Breast epithelium (tissue), 4 donors: ENCODE measurements at regions not wholly inside any gene's neighbourhood (a gene's known extent, or its start where the extent isn't known, plus 50 kb on each side); places are given as distances from the start of the nearest gene placed in this dataset.
"Not testable (repeated sequence)": the region's sequence is repeated elsewhere in the genome, so short reads cannot be mapped to it uniquely, and the experiment has no call there.

Experiments used
- DNase-seq, 2 donors: peaks; one replicate each; pipeline ENCODE4 v3.0.0-alpha.2; 2019; ENCODE audit warnings: low spot score in 2 of 2
- H3K27ac ChIP-seq, 2 donors: fragments of 200-600 bp; sonication (generic) in 1 of 2; one replicate each; pipeline ENCODE4 v1.5.1; 2016 to 2019; ENCODE audit warnings: mild to moderate bottlenecking in 1 of 2
- H3K27me3 ChIP-seq, 2 donors: fragments of 200-600 bp; sonication (generic) in 1 of 2; one replicate each; pipeline versions ENCODE4 v1.5.1 to v1.6.0; 2017 to 2019; ENCODE audit warnings: control low read depth in 1 of 2, mild to moderate bottlenecking in 1 of 2
- H3K36me3 ChIP-seq: fragments of 200-600 bp; one replicate; pipeline ENCODE4 v1.5.1; 2019
- H3K4me1 ChIP-seq, 2 donors: fragments of 200-600 bp; sonication (generic); one replicate each; pipeline ENCODE4 v1.5.1; 2016 to 2019; ENCODE audit warnings: control low read depth in 1 of 2
- H3K4me3 ChIP-seq, 3 donors: fragments of 200-600 bp; sonication (generic); 1 replicate in 2 of 3; 2 replicates in 1 of 3; pipeline ENCODE4 v1.5.1; 2016 to 2019; ENCODE audit warnings: mild to moderate bottlenecking in 3 of 3, moderate library complexity in 2 of 3
- H3K9me3 ChIP-seq, 2 donors: fragments of 200-600 bp; sonication (generic) in 1 of 2; one replicate each; pipeline ENCODE4 v1.5.1; 2016 to 2019; ENCODE audit warnings: control low read depth in 1 of 2
- CTCF ChIP-seq, 3 donors: fragments of 450-650 bp; IDR thresholded peaks; one replicate each; pipeline ENCODE4 v1.5.1; 2016 to 2017; ENCODE audit warnings: antibody characterized with exemption in 3 of 3, mild to moderate bottlenecking in 3 of 3, moderate library complexity in 3 of 3
- POLR2A ChIP-seq: fragments of 450-650 bp; IDR thresholded peaks from one replicate; pipeline ENCODE4 v1.6.1; 2016; ENCODE audit warnings: antibody characterized with exemption, mild to moderate bottlenecking, moderate library complexity
- POLR2AphosphoS5 ChIP-seq, 3 donors: sonication (generic); formaldehyde crosslinking; IDR thresholded peaks; one replicate each; pipeline ENCODE4 v1.6.1; 2017; ENCODE audit warnings: antibody characterized with exemption in 3 of 3
- intact Hi-C: fragments of 100-400 bp; cut with DNase I; formaldehyde crosslinking; loops from one replicate; pipeline ENCODE4 v1.15.1; 2023; ENCODE audit warnings: low total_unique reads

DNA sequence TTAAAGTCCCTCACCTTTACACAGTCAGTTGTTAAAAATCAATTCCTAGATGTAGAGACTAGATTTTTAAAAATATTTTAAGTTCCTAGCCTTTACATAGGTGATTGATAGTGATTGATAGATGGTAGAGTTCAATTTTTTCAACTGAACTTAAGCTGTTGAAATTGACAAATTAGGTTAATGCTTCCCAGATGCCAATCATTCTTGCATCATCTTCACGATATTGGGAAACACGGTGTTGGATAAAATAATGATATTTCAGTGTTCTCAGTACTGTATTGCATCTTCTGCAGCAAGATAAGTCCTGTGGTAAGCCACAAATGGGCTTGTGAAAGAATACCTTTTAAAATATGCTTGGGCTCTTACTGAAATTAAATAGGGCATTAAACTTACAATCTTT is 667.6 kb downstream of the STK39 start:
- Histone ChIP-seq H3K27me3 (no peaks in the 10 kb centered on the region), H3K27ac (no peak overlapping the region), H3K9me3 (no peaks in the 10 kb centered on the region), H3K36me3 (no peaks in the 10 kb centered on the region), H3K4me3 (no peak overlapping the region), H3K4me1 (no peaks in the 10 kb centered on the region)
- intact Hi-C loops = no loop called here
- TF ChIP-seq CTCF (IDR thresholded peaks at IDR 0.05) (no peak), POLR2A (no peak), POLR2AphosphoS5 (IDR thresholded peaks at IDR 0.05) (no peak)
- no peak for DNase-seq

- H3K4me3 ChIP-seq = no peak overlapping the region
- TF ChIP-seq POLR2AphosphoS5 (IDR thresholded peaks at IDR 0.05) (no peak), POLR2A (no peak), CTCF (IDR thresholded peaks at IDR 0.05) (no peak)
- no peak for DNase-seq
- no peaks in the 10 kb centered on the region for H3K27me3 ChIP-seq
- no peaks in the 10 kb centered on the region for H3K9me3 ChIP-seq
- no peaks in the 10 kb centered on the region for H3K4me1 ChIP-seq
- H3K27ac ChIP-seq = no peak overlapping the region
- no peaks in the 10 kb centered on the region for H3K36me3 ChIP-seq
- intact Hi-C loops = no loop called here
Measured at GRCh38 chr2:167575276-167575675, 672.1 kb downstream of the STK39 start.

DNA sequence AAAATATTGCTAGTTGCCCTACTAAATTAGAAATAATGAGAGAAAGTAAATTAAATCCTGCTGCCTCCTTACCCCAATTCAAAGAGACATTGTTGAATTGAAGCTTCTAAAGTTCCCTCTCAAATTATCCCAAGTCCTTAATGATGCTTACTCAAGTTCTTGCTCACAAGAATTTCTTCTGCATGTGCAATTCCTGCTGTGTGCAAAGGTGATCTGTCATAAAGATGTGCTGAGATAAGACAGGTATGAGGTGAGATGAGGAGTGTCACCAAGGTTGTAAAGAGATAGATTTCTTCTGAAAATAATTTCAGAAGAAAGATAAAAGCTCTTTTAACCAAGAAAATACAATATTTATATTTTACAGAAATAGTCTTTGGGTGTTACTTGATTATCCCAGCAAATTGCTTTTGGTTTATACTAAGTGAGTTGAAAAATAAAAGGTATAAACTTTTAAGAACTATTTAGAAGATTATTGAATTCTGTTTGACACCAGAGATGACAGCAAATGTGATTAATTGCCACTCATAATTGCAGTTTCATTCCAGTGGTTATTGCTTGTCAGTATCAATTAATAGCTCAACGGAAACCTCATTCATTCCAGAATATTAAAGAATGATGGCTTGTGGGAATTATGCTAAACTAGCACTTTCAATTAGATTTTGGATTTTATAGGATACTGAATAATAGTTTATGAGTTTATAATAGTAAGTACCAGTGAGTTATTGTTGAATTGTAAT is 674.3 kb downstream of the STK39 start:
- no peak for DNase-seq
- intact Hi-C loops = no loop called here

DNA sequence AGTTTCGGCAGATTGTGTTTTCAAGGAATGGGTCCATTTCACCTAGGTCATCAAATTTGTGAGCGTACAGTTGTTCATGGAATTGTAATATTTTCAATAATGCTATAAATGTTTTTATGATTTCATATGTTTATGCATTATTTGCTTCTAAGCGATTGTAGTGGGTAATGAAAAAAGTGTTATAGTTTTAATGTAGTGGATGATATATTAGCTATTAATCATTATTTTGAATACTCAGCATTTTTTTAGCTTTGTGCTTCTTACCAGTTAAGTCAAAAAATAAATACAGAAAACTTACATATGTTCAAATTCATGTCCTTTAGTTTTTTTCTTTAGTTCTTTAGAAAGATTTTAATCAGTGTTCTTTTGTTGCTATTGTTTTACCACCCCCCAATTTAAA is 677.0 kb downstream of the STK39 start:
- intact Hi-C loops = no loop called here
- H3K4me3 ChIP-seq = no peak overlapping the region
- no peaks in the 10 kb centered on the region for H3K4me1 ChIP-seq
- no peak for TF ChIP-seq POLR2A
- TF ChIP-seq CTCF (IDR thresholded peaks at IDR 0.05) = no peak
- TF ChIP-seq POLR2AphosphoS5 (IDR thresholded peaks at IDR 0.05) = no peak
- no peaks in the 10 kb centered on the region for H3K27me3 ChIP-seq
- no peaks in the 10 kb centered on the region for H3K36me3 ChIP-seq
- H3K27ac ChIP-seq = no peak overlapping the region
- H3K9me3 ChIP-seq = no peaks in the 10 kb centered on the region
- DNase-seq = no peak

More for the DNA sequence above, 674.3 kb downstream of the STK39 start:
- Histone ChIP-seq H3K4me3 (no peak overlapping the region), H3K9me3 (no peaks in the 10 kb centered on the region), H3K27ac (no peak overlapping the region), H3K27me3 (no peaks in the 10 kb centered on the region), H3K4me1 (no peaks in the 10 kb centered on the region), H3K36me3 (no peaks in the 10 kb centered on the region)
- TF ChIP-seq POLR2AphosphoS5 (IDR thresholded peaks at IDR 0.05) (no peak), CTCF (IDR thresholded peaks at IDR 0.05) (no peak), POLR2A (no peak)

- H3K4me1 ChIP-seq, H3K9me3 ChIP-seq, intact Hi-C loops, H3K27ac ChIP-seq, H3K4me3 ChIP-seq, H3K36me3 ChIP-seq, DNase-seq, H3K27me3 ChIP-seq: not testable (repeated sequence)
Measured at GRCh38 chr2:167563885-167564619, 675.8 kb downstream of the XIRP2 start.

- H3K4me3 ChIP-seq, H3K9me3 ChIP-seq, H3K36me3 ChIP-seq, H3K27me3 ChIP-seq, H3K27ac ChIP-seq, DNase-seq, H3K4me1 ChIP-seq, intact Hi-C loops: not testable (repeated sequence)
Measured at GRCh38 chr2:167558272-167558991, 670.2 kb downstream of the XIRP2 start.
